ENCODE measurements at regions not wholly inside any gene's neighbourhood (a gene's known extent, or its start where the extent isn't known, plus 50 kb on each side); places are given as distances from the start of the nearest gene placed in this dataset.

GRCh38 chr22:26904483-26904882 is 247.1 kb downstream of the MIAT start:
- TF ChIP-seq CTCF (IDR thresholded peaks at IDR 0.05; ENCODE audit: low read length) (no peak), EZH2phosphoT487 (IDR thresholded peaks at IDR 0.05; ENCODE audit: low read length) (no peak), EZH2 (optimal IDR thresholded peaks at IDR 0.05; ENCODE audit: low read depth, low read length) (no peak)

All from MM.1S (cell line).